ENCODE measurements at regions not wholly inside any gene's neighbourhood (a gene's known extent, or its start where the extent isn't known, plus 50 kb on each side); places are given as distances from the start of the nearest gene placed in this dataset.

GRCh38 chr4:52199574-52200338, 148.7 kb downstream of the SPATA18 start:
- TF ChIP-seq CTCF (conservative IDR thresholded peaks at IDR 0.05), result no peak
- TF ChIP-seq EZH2 (IDR thresholded peaks at IDR 0.05; ENCODE audit: low read depth), result no peak

Data from PC-9 (cell line).